RWPE1 (cell line): ENCODE measurements at regions not wholly inside any gene's neighbourhood (a gene's known extent, or its start where the extent isn't known, plus 50 kb on each side); places are given as distances from the start of the nearest gene placed in this dataset.
"Not testable (repeated sequence)": the region's sequence is repeated elsewhere in the genome, so short reads cannot be mapped to it uniquely, and the experiment has no call there.

Source experiments
- CTCF ChIA-PET: fragments of 350-600 bp; sonication (Branson Sonifier 250); formaldehyde crosslinking; extraction: SDS; loops from one replicate; lab custom pipeline; 2021; lab: Yijun Ruan, JAX
- POLR2A ChIA-PET: fragments of 400-600 bp; formaldehyde crosslinking; extraction: SDS; loops from one replicate; lab custom pipeline; 2020; ENCODE audit warnings: antibody characterized with exemption; ENCODE audit not compliant: low non-redundant PET; lab: Yijun Ruan, JAX
- DNase-seq: peaks from one replicate; pipeline ENCODE4 v3.0.0; 2012; ENCODE audit warnings: low spot score
- H3K27ac ChIP-seq: fragments of 450-650 bp; 2 replicates; pipeline ENCODE4 v1.5.1; 2017
- TF ChIP-seq, protein P1 (sequence below): fragments of 450-650 bp; conservative IDR thresholded peaks from 2 replicates; pipeline ENCODE4 v1.5.1; 2017; ENCODE audit warnings: low read depth, mild to moderate bottlenecking

DNA sequence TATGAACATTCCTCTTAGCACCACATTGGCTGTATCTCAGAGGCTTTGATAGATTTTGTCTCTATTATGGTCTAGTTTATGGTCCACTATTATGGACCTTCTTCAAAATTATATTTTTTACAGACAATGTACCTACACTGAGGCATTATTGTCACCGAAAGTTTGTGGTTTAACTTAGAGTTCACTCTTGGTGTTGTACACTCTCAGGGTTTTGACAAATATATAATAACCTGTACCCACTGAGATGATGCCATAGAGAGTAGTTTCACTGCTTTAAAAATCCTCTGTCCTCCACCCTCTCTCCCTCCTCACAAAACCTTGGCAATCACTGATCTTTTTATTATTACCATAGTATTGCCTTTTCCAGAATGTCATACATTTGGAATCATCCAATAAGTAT is 528.2 kb downstream of the SLC6A15 start:
- no peak overlapping the region for H3K27ac ChIP-seq
- ChIA-PET POLR2A (no interaction called here), CTCF (no interaction called here)
- no peak for DNase-seq
- TF ChIP-seq, protein P1, sequence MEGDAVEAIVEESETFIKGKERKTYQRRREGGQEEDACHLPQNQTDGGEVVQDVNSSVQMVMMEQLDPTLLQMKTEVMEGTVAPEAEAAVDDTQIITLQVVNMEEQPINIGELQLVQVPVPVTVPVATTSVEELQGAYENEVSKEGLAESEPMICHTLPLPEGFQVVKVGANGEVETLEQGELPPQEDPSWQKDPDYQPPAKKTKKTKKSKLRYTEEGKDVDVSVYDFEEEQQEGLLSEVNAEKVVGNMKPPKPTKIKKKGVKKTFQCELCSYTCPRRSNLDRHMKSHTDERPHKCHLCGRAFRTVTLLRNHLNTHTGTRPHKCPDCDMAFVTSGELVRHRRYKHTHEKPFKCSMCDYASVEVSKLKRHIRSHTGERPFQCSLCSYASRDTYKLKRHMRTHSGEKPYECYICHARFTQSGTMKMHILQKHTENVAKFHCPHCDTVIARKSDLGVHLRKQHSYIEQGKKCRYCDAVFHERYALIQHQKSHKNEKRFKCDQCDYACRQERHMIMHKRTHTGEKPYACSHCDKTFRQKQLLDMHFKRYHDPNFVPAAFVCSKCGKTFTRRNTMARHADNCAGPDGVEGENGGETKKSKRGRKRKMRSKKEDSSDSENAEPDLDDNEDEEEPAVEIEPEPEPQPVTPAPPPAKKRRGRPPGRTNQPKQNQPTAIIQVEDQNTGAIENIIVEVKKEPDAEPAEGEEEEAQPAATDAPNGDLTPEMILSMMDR = no peak

DNA sequence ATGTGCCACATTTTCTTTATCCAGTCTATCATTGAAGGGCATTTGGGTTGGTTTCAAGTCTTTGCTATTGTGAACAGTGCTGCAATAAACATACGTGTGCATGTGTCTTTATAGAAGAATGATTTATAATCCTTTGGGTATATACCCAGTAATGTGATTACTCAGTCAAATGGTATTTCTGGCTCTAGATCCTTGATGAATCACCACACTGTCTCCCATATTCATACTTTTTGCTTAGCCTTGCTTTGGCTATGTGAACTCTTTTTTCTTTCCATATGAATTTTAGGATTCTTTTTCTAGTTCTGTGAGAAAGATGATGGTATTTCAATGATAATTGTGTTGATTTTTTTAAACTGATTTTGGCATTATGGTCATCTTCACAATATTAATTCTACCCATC is 530.1 kb downstream of the SLC6A15 start:
- DNase-seq, H3K27ac ChIP-seq, CTCF ChIA-PET, POLR2A ChIA-PET: not testable (repeated sequence)

GRCh38 chr12:84376320-84376719 is 536.3 kb downstream of the SLC6A15 start:
- ChIA-PET POLR2A (no interaction called here), CTCF (interaction anchor here (0.6 kb wide), 1 partner anchor 368 kb away, joined by 6 read pairs; no protein-coding TSS in a partner anchor)
- H3K27ac ChIP-seq = no peak overlapping the region
- DNase-seq = no peak
- TF ChIP-seq, protein P1 = no peak

DNA sequence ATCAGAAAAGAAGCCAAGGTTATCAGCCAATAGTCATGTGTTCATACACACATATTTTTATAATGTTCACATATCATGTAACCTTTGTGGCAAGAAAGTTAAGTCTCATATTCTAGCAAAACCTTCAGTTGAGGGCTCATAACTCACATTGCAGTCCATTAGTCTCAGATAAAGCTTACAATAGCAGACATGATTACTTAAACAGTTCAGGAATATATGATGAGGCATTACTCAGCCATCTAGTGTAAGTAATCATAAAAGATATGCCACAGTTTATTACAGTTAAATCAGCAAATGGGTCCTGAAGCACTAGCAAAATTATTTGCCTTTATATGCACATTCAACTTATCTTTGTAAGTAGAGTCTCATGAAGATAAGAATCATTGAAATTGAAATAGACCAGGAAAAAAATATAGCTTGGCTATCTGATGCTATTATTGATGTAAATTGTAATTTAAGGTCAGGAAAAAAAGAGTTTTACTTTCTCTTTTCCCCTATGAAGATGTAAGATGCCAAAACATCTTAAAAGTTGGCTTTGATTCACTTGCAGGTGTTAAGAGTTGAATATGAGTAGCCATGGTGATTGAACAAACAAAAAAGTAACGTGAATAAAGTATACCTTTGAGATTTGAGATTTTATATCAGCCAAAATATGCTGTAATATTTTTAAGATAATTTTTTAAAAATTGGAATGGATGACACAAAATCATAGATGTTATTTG is 537.0 kb downstream of the SLC6A15 start:
- TF ChIP-seq, protein P1 = no peak
- ChIA-PET CTCF (interaction anchor here (0.5 to 0.6 kb wide), 3 partner anchors 168 to 891 kb away, joined by 3 to 6 read pairs (median 5); no protein-coding TSS in a partner anchor), POLR2A (no interaction called here)
- no peak overlapping the region for H3K27ac ChIP-seq
- DNase-seq = no peak

DNA sequence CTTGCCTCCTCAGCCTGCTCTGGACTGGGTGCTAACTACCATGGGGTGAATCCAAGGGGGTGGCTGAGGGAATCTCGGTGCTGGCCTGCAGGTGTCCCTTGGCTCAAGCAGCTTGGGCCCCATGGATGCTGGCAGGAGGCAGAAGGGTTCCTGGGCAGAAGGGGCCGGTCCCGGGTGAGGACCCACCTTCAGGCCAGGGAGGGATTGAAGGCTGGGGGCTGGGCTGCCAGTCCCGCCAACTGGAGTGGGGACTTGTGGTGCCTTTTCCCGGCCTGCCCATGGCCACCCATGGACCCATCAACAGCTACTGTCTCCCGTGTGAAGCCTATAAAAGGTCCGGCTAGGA is 550.1 kb downstream of the SLC6A15 start:
- TF ChIP-seq, protein P1 = no peak
- CTCF ChIA-PET = no interaction called here
- POLR2A ChIA-PET = interaction anchor here (0.5 kb wide), 1 partner anchor 237 kb away, joined by 3 read pairs; no protein-coding TSS in a partner anchor
- no peak overlapping the region for H3K27ac ChIP-seq
- no peak for DNase-seq

GRCh38 chr12:84361651-84362551 is 550.7 kb downstream of the SLC6A15 start:
- no peak overlapping the region for H3K27ac ChIP-seq
- TF ChIP-seq, protein P1 = no peak
- DNase-seq = no peak
- ChIA-PET POLR2A (interaction anchor here (0.5 kb wide), 1 partner anchor 237 kb away, joined by 3 read pairs; no protein-coding TSS in a partner anchor), CTCF (no interaction called here)
